Tibial nerve (tissue), 4 donors: ENCODE measurements at regions not wholly inside any gene's neighbourhood (a gene's known extent, or its start where the extent isn't known, plus 50 kb on each side); places are given as distances from the start of the nearest gene placed in this dataset.
A peak's percentile ranks its signal among the peaks of the same experiment; 100 is the strongest.

Experiments
- DNase-seq, 2 donors: peaks; one replicate each; pipeline ENCODE4 v3.0.0-alpha.2; 2019; ENCODE audit warnings: low spot score in 2 of 2
- H3K27ac ChIP-seq, 4 donors: fragments of 200-600 bp; sonication (generic) in 3 of 4; one replicate each; pipeline ENCODE4 v1.5.1; 2017 to 2019; ENCODE audit warnings: mild to moderate bottlenecking in 1 of 4
- H3K27me3 ChIP-seq, 2 donors: fragments of 200-600 bp; sonication (generic) in 1 of 2; one replicate each; pipeline versions ENCODE4 v1.5.1 to v1.6.0; 2017 to 2019
- H3K36me3 ChIP-seq, 3 donors: fragments of 200-600 bp; sonication (generic); one replicate each; pipeline ENCODE4 v1.5.1; 2018 to 2019
- H3K4me1 ChIP-seq, 4 donors: fragments of 200-600 bp; sonication (generic) in 3 of 4; one replicate each; pipeline ENCODE4 v1.5.1; 2017 to 2019
- H3K4me3 ChIP-seq, 4 donors: fragments of 200-600 bp; sonication (generic) in 3 of 4; one replicate each; pipeline ENCODE4 v1.5.1; 2017 to 2019; ENCODE audit warnings: mild to moderate bottlenecking in 1 of 4, moderate library complexity in 1 of 4
- H3K9me3 ChIP-seq, 4 donors: fragments of 200-600 bp; sonication (generic) in 3 of 4; one replicate each; pipeline ENCODE4 v1.5.1; 2017 to 2019
- EP300 ChIP-seq, 2 donors: sonication (generic); formaldehyde crosslinking; IDR thresholded peaks; one replicate each; pipeline ENCODE4 v1.6.1; 2017; ENCODE audit warnings: antibody characterized with exemption in 2 of 2, mild to moderate bottlenecking in 1 of 2
- POLR2A ChIP-seq, 2 donors: fragments of 450-650 bp; IDR thresholded peaks; one replicate each; pipeline ENCODE4 v1.6.1; 2017; ENCODE audit warnings: antibody characterized with exemption in 2 of 2, mild to moderate bottlenecking in 2 of 2, moderate library complexity in 2 of 2
- WGBS, 2 donors: methylation state at CpG; one replicate each; pipeline ENCODE4 v1.1.5; 2018; 5-methylcytosine and 5-hydroxymethylcytosine counted together
- TF ChIP-seq, protein P1 (sequence below), 5 experiments: fragments of 200-600 bp in 3 of 5; fragments of 450-650 bp in 2 of 5; sonication (generic) in 3 of 5; IDR thresholded peaks; one replicate each; pipeline ENCODE4 v1.5.1; 2016 to 2019; ENCODE audit warnings: antibody characterized with exemption in 5 of 5, mild to moderate bottlenecking in 3 of 5, moderate library complexity in 2 of 5

DNA sequence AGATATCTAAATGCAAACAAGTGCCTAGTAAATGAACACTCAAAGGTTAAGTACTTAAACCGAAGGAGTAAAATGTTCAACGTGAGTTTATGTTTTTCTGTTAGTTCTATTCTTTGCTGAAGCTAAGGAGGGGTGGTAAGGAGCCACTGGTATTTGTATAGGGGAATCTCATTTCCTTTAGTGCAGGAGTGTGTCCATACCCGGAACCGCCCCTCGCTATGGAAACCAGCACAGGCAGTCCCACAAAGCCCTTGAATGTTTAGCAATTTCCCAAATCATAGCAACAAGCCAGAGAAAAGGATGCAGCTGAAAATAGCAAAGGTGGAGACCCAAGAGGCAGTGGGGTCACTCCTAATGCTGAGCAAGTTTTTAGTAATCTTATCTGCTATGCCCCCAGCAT is 78.8 kb upstream of the STK32A start:
- WGBS, 2 donors = 71 to 72% methylated on average over 5 of the region's 5 CpGs
- TF ChIP-seq EP300 (IDR thresholded peaks at IDR 0.05) = no peak
- TF ChIP-seq, protein P1, sequence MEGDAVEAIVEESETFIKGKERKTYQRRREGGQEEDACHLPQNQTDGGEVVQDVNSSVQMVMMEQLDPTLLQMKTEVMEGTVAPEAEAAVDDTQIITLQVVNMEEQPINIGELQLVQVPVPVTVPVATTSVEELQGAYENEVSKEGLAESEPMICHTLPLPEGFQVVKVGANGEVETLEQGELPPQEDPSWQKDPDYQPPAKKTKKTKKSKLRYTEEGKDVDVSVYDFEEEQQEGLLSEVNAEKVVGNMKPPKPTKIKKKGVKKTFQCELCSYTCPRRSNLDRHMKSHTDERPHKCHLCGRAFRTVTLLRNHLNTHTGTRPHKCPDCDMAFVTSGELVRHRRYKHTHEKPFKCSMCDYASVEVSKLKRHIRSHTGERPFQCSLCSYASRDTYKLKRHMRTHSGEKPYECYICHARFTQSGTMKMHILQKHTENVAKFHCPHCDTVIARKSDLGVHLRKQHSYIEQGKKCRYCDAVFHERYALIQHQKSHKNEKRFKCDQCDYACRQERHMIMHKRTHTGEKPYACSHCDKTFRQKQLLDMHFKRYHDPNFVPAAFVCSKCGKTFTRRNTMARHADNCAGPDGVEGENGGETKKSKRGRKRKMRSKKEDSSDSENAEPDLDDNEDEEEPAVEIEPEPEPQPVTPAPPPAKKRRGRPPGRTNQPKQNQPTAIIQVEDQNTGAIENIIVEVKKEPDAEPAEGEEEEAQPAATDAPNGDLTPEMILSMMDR (IDR thresholded peaks at IDR 0.05) = no peak
- no peak for TF ChIP-seq POLR2A (IDR thresholded peaks at IDR 0.05)

DNA sequence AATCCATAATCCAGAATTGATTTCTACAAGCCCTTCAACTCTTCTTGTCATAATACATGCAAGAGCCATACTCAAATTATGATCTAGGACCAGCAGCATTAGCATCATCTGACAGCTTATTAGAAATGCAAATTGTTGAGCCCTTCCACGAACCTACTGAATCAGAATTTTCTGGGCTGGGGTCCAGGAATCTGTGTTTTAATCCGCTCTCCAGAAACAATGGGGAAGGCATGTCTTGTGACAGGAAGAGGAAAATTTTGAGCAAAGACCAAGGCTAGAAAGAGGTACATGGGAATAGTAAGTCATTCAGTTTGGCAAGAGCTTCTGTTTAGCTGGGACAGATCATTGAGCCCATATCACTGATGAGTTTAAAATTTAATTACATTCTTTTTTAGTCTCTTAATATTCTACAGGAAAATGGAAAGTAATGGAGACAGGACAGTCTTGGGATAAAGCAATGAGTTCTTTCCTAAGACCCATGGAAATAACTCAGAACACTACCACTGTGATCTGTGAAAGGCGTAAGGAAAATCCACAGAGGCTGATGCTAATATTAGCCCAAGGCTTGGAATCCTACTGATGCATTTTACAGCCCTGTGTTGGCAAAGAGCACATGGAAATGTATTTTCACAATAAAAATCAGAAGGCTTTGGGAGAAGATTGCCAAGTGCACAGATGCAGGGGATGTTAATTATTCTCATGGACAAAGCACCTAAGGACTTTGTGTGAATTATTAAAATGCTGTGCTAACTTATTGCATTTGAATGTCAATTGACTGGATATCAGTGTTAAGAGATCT is 73.7 kb upstream of the STK32A start:
- DNase-seq = no peak
- Histone ChIP-seq H3K9me3 (no peaks in the 10 kb centered on the region), H3K27me3 (no peaks in the 10 kb centered on the region), H3K36me3 (no peaks in the 10 kb centered on the region), H3K4me3 (no peak overlapping the region), H3K27ac (peak overlapping the region in 1 of 4 donors; percentile 1), H3K4me1 (peaks cover 0 to 12% (median 0%) of the 10 kb centered on the region in 4 donors)
- TF ChIP-seq, protein P1 (IDR thresholded peaks at IDR 0.05) = no peak
- TF ChIP-seq POLR2A (IDR thresholded peaks at IDR 0.05) = no peak
- no peak for TF ChIP-seq EP300 (IDR thresholded peaks at IDR 0.05)
- 18 to 28% methylated on average over 3 of the region's 3 CpGs for WGBS, 2 donors

More for the DNA sequence above, 78.8 kb upstream of the STK32A start:
- no peak overlapping the region for H3K27ac ChIP-seq
- no peaks in the 10 kb centered on the region for H3K27me3 ChIP-seq
- H3K4me3 ChIP-seq = no peak overlapping the region
- no peaks in the 10 kb centered on the region for H3K9me3 ChIP-seq
- no peaks in the 10 kb centered on the region for H3K36me3 ChIP-seq
- no peak for DNase-seq
- peaks cover 0 to 5% (median 0%) of the 10 kb centered on the region in 4 donors for H3K4me1 ChIP-seq

- Histone ChIP-seq H3K27ac (no peak overlapping the region), H3K4me1 (peaks cover 0 to 16% (median 0%) of the 10 kb centered on the region in 4 donors), H3K36me3 (no peaks in the 10 kb centered on the region), H3K4me3 (no peak overlapping the region), H3K27me3 (no peaks in the 10 kb centered on the region), H3K9me3 (no peaks in the 10 kb centered on the region)
- whole genome bisulfite sequencing, 2 donors = 89 to 90% methylated on average over 7 of the region's 7 CpGs
- DNase-seq = no peak
- TF ChIP-seq, protein P1 (IDR thresholded peaks at IDR 0.05) = no peak
Observed at GRCh38 chr5:147162740-147163139, 72.1 kb upstream of the STK32A start.

DNA sequence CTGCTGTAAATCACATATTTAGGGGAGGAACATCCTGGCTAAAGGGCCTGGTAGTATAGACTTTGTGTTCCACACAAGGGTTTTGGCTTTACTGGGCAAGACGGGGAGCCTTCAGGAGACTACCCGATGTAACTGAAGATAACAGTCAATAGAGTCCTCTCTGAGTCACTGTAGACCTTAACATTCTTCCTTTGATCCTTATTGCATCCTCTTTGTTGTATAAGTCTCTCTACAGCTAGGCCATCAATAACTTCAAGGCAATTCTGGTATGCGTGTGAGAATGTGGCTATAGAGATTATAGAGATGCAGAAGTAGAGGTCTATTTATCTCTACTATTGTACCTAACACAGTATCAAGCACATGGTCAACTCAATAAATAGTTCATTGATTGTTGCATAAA is 67.3 kb upstream of the STK32A start:
- no peak for TF ChIP-seq EP300 (IDR thresholded peaks at IDR 0.05)
- no peak for TF ChIP-seq POLR2A (IDR thresholded peaks at IDR 0.05)
- TF ChIP-seq, protein P1 (IDR thresholded peaks at IDR 0.05) = no peak
- WGBS, 2 donors = 75 to 81% methylated on average over 3 of the region's 3 CpGs
- DNase-seq = no peak
- Histone ChIP-seq H3K36me3 (no peaks in the 10 kb centered on the region), H3K9me3 (no peaks in the 10 kb centered on the region), H3K27ac (peak overlapping the region in 2 of 4 donors; percentile 15 to 49), H3K4me1 (peaks cover 3 to 31% (median 7%) of the 10 kb centered on the region in 4 donors), H3K27me3 (no peaks in the 10 kb centered on the region), H3K4me3 (no peak overlapping the region)

GRCh38 chr5:147168578-147169327 is 66.1 kb upstream of the STK32A start:
- 69 to 72% methylated on average over 4 of the region's 4 CpGs for WGBS, 2 donors
- H3K36me3 ChIP-seq = no peaks in the 10 kb centered on the region
- no peak overlapping the region for H3K4me3 ChIP-seq
- H3K27ac ChIP-seq = peak overlapping the region in 2 of 4 donors; percentile 1 to 49
- TF ChIP-seq, protein P1 (IDR thresholded peaks at IDR 0.05) = no peak
- no peak for TF ChIP-seq EP300 (IDR thresholded peaks at IDR 0.05)
- no peak for TF ChIP-seq POLR2A (IDR thresholded peaks at IDR 0.05)
- H3K27me3 ChIP-seq = no peaks in the 10 kb centered on the region
- peaks cover 3 to 31% (median 7%) of the 10 kb centered on the region in 4 donors for H3K4me1 ChIP-seq
- H3K9me3 ChIP-seq = no peaks in the 10 kb centered on the region
- no peak for DNase-seq
